Keratinocyte (primary cell): ENCODE measurements at regions not wholly inside any gene's neighbourhood (a gene's known extent, or its start where the extent isn't known, plus 50 kb on each side); places are given as distances from the start of the nearest gene placed in this dataset.

Source experiments
- DNase-seq: peaks from one replicate; pipeline ENCODE4 v3.0.0-alpha.2; 2011; ENCODE audit warnings: low read depth, missing footprints, low spot score
- FAIRE-seq: peaks from 2 replicates; lab custom pipeline; 2011; peaks lifted over from hg19 to GRCh38; lab: Jason Lieb, UNC
- H2AFZ ChIP-seq: 2 replicates; pipeline ENCODE4 v1.6.0; 2012; ENCODE audit warnings: low read length, control low read depth, inconsistent platforms; ENCODE audit not compliant: control insufficient read depth
- H3K27ac ChIP-seq: 2 replicates; pipeline ENCODE4 v1.5.1; 2011; ENCODE audit warnings: low read length; ENCODE audit not compliant: control insufficient read depth, insufficient read depth
- H3K27me3 ChIP-seq: 3 replicates; pipeline ENCODE4 v1.6.0; 2011; ENCODE audit warnings: low read length; ENCODE audit not compliant: control insufficient read depth, insufficient read depth; ENCODE audit errors: extremely low read depth
- H3K36me3 ChIP-seq, 2 experiments: 2 replicates in 1 of 2; 3 replicates in 1 of 2; pipeline ENCODE4 v1.5.1; 2011; ENCODE audit warnings: low read length in 2 of 2, mild to moderate bottlenecking in 1 of 2; ENCODE audit not compliant: control insufficient read depth in 2 of 2, insufficient read depth in 2 of 2; ENCODE audit errors: extremely low read depth in 1 of 2
- H3K4me1 ChIP-seq: 3 replicates; pipeline ENCODE4 v1.5.1; 2011; ENCODE audit warnings: low read length; ENCODE audit not compliant: control insufficient read depth, insufficient read depth; ENCODE audit errors: extremely low read depth
- H3K4me2 ChIP-seq: 3 replicates; pipeline ENCODE4 v1.6.0; 2011; ENCODE audit warnings: low read depth, low read length; ENCODE audit not compliant: control insufficient read depth, insufficient read depth; ENCODE audit errors: extremely low read depth
- H3K4me3 ChIP-seq, 3 experiments: fragments of 200-600 bp in 1 of 3; sonication (generic) in 1 of 3; 2 replicates in 2 of 3; 3 replicates in 1 of 3; pipeline ENCODE4 v1.5.1; 2011 to 2016; ENCODE audit warnings: low read length in 3 of 3, mild to moderate bottlenecking in 3 of 3, control low read depth in 2 of 3, inconsistent platforms in 1 of 3, low read depth in 1 of 3, mixed read lengths in 1 of 3, mixed run types in 1 of 3, moderate library complexity in 1 of 3; ENCODE audit not compliant: control insufficient read depth in 2 of 3, insufficient read depth in 2 of 3; ENCODE audit errors: extremely low read depth in 1 of 3
- H3K79me2 ChIP-seq: 2 replicates; pipeline ENCODE4 v1.6.0; 2012; ENCODE audit warnings: low read length; ENCODE audit not compliant: control insufficient read depth, insufficient read depth
- H3K9ac ChIP-seq: 3 replicates; pipeline ENCODE4 v1.6.0; 2011; ENCODE audit warnings: low read length; ENCODE audit not compliant: control insufficient read depth, insufficient read depth; ENCODE audit errors: extremely low read depth
- H3K9me1 ChIP-seq: 3 replicates; pipeline ENCODE4 v1.6.0; 2011; ENCODE audit warnings: low read length; ENCODE audit not compliant: control insufficient read depth, insufficient read depth; ENCODE audit errors: extremely low read depth
- H3K9me3 ChIP-seq: 2 replicates; pipeline ENCODE4 v1.5.1; 2012; ENCODE audit warnings: low read depth, low read length; ENCODE audit not compliant: control insufficient read depth
- H4K20me1 ChIP-seq: 3 replicates; pipeline ENCODE4 v1.6.0; 2011; ENCODE audit warnings: low read length; ENCODE audit not compliant: control insufficient read depth, insufficient read depth; ENCODE audit errors: extremely low read depth
- CTCF ChIP-seq, 3 experiments: IDR thresholded peaks in 1 of 3; conservative IDR thresholded peaks in 1 of 3; optimal IDR thresholded peaks in 1 of 3; 2 replicates in 2 of 3; 3 replicates in 1 of 3; pipeline versions ENCODE3 to v1.5.1; 2011; ENCODE audit warnings: low read length in 3 of 3, mild to moderate bottlenecking in 3 of 3, moderate library complexity in 2 of 3, control low read depth in 1 of 3, inconsistent platforms in 1 of 3; ENCODE audit not compliant: insufficient read depth in 2 of 3; ENCODE audit errors: extremely low read depth in 1 of 3
- EZH2 ChIP-seq: IDR thresholded peaks from one replicate; pipeline ENCODE4 v1.6.1; 2012; ENCODE audit warnings: inconsistent platforms, mild to moderate bottlenecking, low read length, moderate library complexity
- dilution Hi-C: fragments of 300-500 bp; cut with MboI; formaldehyde crosslinking; loops from one replicate; pipeline ENCODE4 v1.7.0; 2020; ENCODE audit warnings: low sequenced_read_pairs; ENCODE audit not compliant: extremely low pct_ligation_motif_present

GRCh38 chr5:110064603-110065268 is 375.0 kb downstream of the MAN2A1 start:
- no peak for FAIRE-seq

GRCh38 chr5:110070836-110071235 is 381.1 kb downstream of the MAN2A1 start:
- Histone ChIP-seq H3K9me3 (no peaks in the 10 kb centered on the region), H3K9ac (no peak overlapping the region), H3K4me3 (no peak overlapping the region), H3K4me2 (no peak overlapping the region), H3K9me1 (no peaks in the 10 kb centered on the region), H4K20me1 (no peaks in the 10 kb centered on the region), H3K4me1 (no peaks in the 10 kb centered on the region), H3K27ac (no peak overlapping the region), H3K27me3 (no peaks in the 10 kb centered on the region), H3K36me3 (no peaks in the 10 kb centered on the region), H3K79me2 (no peaks in the 10 kb centered on the region), H2AFZ (no peak overlapping the region)
- FAIRE-seq: no peak
- TF ChIP-seq CTCF (optimal IDR thresholded peaks at IDR 0.05 in 1 of 3, IDR thresholded peaks at IDR 0.05 in 1 of 3, conservative IDR thresholded peaks at IDR 0.05 in 1 of 3; ENCODE audit: extremely low read depth in 1 of 3, insufficient read depth in 2 of 3, low read length in 3 of 3) (no peak), EZH2 (no peak)
- dilution Hi-C loops: no loop called here
- DNase-seq: no peak

More at GRCh38 chr5:110064603-110065268, 375.0 kb downstream of the MAN2A1 start:
- Histone ChIP-seq H4K20me1 (no peaks in the 10 kb centered on the region), H3K4me1 (peaks cover 4% of the 10 kb centered on the region), H3K27me3 (no peaks in the 10 kb centered on the region), H3K9me3 (no peaks in the 10 kb centered on the region), H3K36me3 (no peaks in the 10 kb centered on the region), H3K9ac (no peak overlapping the region), H3K79me2 (no peaks in the 10 kb centered on the region), H3K9me1 (no peaks in the 10 kb centered on the region), H2AFZ (no peak overlapping the region), H3K4me2 (no peak overlapping the region), H3K27ac (no peak overlapping the region), H3K4me3 (no peak overlapping the region)
- DNase-seq: no peak
- dilution Hi-C loops: no loop called here
- no peak for TF ChIP-seq EZH2
- no peak for TF ChIP-seq CTCF (optimal IDR thresholded peaks at IDR 0.05 in 1 of 3, IDR thresholded peaks at IDR 0.05 in 1 of 3, conservative IDR thresholded peaks at IDR 0.05 in 1 of 3; ENCODE audit: extremely low read depth in 1 of 3, insufficient read depth in 2 of 3, low read length in 3 of 3)
